Superior temporal gyrus (tissue), 1 donor: ENCODE measurements at regions not wholly inside any gene's neighbourhood (a gene's known extent, or its start where the extent isn't known, plus 50 kb on each side); places are given as distances from the start of the nearest gene placed in this dataset.

ENCODE experiments used
- DNase-seq: peaks from one replicate; pipeline ENCODE4 v3.0.0-alpha.2; 2016; ENCODE audit errors: extremely low spot score

DNA sequence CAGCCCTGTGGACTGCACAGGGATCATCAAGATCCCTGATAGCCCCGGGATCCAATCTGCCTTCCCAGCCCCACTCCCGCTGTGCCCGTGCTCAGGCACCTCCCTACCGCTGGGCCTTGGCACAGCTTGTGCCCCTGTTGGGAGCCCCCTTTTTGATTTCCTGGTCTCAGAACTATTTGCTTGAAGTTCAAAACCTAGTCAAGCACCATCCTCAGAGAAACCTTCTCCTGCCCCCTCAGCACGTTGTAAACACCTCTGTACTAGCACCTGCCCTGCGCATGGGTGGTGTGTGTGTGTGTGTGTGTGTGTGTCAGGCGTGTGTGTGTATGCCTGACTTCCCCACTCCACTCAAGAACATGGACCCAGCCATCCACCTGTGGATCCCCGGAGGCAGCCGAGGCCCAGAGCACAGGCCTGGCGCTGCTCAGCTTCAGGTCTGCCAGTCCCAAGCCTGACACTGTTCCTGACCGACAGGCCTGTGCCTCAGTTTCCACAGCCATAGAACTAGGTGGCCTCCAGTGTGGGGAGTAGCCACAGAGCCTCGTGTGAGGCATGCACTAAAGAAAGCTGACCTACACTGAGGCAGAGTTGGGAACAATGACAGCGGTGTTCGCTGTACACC, 65.5 kb downstream of the ADRA2C start:
- no peak for DNase-seq

DNA sequence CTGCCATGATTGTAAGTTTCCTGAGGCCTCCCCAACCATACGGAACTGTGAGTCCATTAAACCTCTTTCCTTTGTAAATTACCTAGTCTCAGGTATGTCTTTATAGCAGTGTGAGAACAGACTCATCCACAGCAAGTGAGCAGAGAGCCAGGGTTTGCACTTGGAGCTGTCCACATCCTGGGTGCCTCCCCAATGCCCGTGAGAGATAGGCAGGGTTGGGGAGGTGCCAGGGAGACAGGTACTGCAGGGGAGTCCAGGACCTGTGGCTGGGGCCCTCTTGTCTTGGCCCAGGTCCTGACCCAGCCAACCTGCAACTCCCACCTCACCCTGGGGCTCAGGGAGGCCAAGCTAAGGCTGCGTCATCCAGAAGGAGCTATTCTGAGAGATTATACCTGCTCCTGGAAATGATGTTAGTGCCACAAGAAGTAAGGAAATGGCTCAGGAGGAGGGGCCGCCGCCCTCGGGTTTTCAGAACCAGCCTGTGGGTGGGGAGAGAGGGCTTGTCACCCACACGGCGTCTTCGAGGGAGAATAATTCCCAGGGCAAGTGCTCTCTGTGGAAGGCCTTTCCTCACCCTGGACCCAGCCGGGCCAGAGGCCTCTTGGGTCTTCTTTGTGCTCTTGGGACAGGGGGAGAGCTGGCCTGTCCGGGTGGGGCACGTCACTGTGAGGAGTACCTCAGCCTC, 66.5 kb downstream of the ADRA2C start:
- DNase-seq: no peak

DNA sequence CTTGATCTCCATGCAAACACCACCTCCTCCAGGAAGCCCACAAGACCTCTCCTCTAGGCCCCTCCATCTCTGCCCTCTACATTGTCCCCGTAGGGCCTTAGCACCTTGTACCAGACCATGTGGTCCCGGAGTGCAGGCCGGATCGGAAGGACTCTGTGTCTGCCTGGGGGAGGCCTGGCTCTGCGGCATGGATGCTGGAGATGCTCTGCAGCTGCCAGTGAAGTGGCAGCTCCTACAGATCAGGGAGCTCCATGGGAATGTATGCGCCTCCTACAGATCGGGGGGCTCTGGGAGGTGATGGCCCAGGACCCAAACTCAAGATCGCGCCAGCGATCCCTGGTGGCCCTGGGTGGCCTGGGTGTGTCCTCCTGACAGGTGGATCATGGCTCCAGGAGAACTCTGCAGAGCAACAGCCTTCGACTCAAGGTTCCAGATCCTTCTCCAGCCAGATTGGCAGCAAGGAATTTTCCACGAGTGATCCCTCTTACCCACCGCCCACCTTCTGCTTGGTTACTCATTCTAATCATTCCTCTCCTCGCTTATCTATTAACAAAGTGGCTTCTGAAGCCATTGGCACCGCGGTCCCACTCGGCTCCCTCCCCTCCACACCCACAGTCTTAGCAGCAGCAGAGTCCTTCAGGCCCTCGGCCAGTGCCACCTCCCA, 67.3 kb downstream of the ADRA2C start:
- no peak for DNase-seq

DNA sequence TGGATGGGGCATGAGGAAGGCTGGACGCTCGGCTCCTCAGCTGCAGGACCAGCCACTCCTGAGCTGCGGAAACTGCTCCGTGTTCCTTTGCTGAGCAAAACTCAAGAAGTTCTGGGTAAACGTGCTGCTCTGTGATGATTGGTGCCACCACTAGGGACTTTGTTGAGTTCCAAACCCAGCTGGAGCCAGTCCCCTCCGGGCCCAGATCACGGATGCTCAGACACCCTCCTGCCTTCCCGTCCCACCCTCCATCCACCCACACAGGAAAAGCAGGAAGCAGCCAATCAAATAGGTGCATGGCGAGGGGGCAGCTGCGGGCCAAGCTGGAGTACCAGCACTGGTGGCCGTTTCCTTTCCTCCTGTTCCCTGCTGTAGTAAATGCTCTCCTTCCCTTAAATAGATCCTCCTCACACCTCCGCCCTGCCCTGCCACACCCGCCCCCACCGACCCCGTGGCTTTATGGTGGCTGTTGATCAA, 68.0 kb downstream of the ADRA2C start:
- no peak for DNase-seq

DNA sequence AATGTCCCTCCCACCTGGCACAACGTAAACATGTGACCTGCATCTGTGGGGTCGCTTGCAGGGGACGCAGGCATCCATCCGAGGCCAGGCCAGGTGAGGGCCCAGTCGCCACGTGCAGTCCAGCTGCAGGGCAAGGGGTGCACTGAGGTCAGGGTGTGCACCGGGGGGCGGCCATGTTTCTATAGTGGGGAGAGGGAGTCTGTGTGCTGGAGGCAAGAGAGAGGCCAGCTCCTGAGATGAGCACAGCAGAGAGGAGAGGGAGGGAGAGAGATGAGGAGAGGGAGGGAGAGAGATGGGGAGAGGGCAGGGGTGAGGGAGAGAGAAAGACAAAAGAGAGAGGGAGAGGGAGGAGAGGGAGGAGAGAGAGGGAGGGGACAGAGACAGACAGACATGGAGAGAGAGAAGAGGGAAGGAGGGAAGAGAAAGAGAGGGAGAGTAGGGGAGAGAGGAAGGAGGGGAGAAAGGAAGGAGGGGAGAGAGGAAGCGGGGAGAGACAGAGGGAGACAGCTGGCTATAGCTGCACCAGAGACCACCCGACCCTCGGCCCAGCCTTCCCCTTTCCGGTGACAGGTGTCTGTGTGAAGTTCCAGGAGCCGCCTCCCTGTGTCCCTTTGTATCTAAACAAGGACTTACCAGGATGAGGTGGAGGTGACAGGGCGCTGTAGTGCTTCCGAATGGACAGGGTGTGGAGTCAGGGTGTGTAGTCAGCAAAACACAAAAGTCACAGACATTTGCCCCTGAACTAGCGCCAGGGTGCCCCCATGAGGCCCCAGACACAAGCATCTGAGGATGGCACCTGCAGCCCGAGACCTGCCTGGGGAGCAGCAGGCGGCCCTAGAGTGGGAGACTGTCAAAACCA, 68.7 kb downstream of the ADRA2C start:
- DNase-seq: no peak

DNA sequence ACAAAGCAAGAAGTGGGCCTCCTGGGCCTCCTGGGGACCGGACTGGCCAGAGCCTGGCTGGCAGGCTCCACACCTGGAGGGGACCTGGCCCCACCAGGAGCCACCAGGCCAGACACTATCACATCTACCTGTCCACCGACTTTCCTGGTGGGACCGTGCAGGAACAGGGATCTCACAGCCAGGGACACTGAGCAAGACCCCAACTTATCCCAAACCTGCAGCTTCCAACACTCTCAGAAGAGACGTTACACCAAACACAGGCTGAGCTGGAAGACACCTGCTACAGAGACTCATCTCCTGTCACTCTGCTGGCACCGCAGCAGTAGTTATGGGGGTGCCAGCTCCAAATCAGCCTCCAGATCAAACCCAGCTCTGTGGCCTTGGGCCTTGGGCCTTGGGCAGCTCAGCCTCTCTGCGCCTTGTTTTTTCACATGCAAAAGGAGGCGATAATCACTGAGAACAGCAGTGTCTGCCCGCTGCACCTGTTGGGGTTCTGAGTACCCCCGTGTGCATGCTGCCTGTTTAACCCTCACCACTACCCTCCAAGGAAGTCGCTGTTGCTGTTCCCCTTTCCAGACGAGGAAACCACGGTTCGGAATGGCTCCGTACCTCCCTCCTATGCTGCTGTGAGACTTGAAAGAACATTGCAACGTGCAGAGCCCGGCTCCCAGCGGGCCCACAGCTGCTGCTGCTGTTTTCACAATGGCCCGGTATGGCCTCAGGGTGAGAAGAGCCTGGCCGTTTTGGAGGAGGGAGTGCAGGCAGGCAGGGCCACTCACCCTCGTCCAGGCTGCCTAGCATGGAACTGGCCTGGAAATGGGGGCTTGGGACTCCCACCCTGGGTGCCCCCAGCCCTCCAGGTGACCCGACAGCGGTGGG, 69.6 kb downstream of the ADRA2C start:
- DNase-seq: no peak

DNA sequence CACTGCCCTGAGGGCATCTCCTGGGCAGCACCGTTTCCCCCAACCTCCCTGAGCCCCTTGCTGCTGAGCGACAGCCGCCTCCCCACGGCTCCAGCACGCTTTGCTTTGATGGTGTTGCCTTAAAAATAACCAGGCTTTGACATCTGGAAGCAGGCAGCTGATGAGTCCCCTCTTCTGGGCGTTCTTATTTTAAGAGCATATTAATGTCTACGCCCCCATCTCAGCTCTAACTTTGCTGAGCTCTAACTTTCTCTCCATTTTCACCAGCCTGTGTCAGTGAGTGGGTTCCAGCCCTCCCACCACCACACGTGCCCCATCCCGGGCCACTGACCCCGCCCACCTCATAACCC, 70.2 kb downstream of the ADRA2C start:
- no peak for DNase-seq

DNA sequence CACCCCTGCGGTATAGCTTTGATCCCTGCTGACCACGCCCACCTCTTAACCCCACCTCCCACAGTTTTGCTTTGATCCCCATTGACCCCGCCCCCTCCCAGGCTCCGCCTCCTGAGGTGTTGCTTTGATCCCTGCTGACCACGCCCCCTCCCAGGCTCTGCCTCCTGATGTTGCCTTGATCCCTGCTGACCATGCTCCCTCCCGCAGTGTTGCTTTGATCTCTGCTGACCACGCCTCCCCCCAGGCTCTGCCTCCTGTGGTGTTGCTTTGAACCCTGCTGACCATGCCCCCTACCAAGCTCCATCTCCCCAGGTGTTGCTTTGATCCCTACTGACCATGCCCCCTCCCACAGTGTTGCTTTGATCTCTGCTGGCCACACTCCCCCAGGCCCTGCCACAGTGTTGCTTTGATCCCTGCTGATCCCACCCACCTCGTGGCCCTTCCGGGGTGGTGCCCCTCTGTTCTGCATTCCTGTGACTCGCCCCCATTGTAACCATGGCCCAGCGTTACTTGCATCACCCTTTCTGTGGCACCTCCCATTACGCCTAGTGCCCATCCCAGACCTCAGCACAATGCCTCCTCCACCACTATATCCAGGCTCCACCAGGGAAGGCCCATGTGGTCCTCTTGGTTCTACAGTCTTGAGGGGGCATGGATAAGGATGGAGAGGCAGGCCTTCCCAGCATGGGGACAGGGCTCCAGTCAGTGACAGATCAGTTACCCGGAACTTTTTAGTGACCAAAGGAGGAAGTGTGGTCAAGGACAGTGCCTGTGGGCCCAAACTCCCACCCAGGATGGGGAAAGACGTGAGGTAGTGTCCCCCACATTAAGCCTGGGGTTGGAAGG, 70.8 kb downstream of the ADRA2C start:
- no peak for DNase-seq

DNA sequence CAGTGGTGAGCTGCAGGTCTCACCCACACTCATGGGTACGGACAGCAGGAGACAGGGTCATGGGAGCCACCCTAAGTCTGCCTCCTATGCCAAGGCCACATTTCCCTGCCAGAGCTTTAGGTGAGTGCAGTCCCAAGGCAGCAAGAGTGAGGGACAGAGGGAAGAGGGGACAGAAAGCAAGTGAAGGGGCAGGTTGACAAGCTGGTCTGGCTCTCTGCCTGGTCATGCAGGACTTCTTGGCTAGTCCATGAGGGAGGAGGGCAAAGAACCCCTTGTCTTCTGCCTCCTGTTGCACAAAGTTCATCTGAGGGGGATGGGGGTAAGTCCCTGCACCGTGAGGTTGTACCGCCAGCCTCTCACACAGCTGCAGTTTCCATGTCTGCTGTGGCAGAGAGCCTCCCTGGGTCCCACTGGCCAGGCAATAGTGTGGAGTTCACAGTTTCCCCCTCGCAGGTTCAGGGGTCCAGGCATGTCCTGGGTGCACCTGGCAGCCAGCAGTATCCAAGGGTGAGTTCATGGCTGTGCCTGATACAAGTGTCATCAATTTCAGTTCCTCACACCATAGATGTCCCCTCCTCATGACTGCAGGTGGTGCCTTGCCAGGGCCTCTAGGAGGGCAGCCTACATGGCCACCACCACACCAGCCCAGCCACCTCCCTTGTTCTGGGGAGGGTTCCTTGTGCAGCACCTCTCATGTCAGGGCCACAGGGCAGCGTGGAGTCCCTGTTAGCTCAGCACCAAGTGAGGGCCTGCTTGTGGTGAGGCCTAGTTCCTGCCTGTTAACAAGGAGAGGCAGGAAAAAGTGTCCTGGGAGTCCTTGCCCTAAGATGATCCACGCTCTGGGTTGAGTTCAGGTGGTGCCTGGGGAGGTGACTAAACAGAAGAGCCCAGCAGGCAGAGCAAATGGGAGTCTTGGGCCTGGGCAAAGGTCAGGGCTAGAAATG, 72.5 kb downstream of the ADRA2C start:
- no peak for DNase-seq

DNA sequence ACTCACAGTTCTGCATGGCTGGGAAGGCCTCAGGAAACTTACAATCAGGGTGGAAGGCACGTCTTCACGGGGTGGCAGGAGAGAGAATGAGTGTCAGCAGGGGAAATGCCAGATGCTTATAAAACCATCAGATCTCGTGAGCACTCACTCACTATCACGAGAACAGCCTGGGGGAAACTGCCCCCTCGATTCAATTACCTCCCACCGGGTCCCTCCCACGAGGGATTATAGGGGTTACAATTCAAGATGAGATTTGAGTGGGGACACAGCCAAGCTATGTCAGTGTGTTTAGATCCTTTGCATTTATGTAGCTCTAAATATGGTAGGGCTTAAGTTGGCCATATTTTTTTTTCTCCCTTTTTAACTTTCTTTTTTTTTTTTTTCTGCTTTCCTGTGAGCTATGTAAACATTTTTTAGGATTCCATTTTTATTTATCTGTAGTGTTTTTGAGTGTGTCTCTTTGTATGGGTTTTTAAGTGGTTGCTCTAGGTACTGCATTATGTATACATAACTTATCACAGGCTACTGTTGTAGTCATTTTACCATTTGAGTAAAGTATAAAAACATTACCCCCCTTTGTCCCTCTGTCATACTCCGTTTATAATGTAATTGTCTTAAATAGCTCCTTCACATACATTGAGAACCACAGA, 79.0 kb downstream of the ADRA2C start:
- DNase-seq: no peak

DNA sequence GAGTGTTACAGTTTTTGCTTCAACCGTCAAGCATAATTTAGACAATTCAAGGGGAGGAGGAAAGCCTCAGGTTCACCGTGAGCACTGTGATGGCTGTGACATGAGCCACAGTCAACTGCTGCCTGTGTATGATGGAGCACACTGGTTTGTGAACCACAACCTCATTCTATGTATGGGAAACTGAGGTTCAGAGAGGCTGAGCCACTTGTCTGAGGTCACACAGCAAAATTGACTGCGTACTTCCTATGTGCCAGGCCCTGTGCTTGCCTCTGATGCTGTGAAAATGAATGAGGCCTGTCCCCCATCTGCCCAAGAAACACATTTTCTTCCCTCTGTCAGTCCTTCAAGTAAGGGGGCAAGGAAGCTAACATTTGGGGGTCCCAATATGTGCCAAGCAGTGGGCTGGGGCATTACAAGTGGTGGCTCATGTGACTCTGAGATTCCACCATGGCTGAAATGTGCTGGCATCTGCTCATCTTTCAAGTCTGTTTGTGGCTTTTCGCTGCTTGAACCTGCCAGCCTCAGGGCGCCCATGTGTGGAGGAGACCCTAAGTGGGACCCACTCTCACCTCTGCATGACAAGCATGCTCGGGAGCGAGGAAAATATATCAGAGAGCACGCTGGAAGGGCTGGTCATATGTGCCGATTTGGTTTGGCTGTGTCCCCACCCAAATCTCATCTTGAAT, 79.7 kb downstream of the ADRA2C start:
- DNase-seq: no peak

DNA sequence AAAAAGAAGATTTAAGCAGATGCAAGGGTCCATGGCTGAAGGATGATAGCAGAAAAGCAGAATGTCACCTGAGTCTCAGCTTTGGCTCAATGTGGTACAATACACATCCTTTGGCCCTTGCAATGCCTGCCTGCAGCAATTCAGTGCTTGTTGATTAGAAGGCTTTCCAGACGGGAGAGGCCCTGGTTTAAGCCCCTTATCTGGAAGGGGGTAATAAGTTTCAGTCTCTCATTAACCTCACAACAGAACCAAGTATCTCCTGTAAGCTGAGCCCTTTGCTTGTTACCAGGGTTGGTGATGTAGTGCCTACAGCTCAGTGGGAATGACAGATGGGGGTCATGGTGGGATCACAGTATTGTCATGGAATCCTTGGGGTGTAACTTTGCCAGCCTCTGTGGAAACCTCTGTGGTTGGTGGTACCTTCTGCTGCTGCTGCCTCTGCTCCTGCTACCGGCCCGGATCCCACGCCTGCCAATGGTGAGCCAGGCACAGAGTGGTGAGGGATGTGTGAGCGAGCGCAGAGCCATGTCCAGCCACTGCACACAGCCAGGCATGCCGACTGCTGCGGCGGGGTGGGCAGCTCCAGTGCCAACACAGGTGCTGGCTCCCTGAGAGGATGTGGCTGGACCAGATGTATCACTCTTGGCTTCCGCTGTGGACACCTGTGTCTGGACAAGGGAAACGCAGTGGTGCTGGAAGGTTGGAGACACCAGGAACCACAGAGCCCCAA, 81.2 kb downstream of the ADRA2C start:
- DNase-seq: no peak

DNA sequence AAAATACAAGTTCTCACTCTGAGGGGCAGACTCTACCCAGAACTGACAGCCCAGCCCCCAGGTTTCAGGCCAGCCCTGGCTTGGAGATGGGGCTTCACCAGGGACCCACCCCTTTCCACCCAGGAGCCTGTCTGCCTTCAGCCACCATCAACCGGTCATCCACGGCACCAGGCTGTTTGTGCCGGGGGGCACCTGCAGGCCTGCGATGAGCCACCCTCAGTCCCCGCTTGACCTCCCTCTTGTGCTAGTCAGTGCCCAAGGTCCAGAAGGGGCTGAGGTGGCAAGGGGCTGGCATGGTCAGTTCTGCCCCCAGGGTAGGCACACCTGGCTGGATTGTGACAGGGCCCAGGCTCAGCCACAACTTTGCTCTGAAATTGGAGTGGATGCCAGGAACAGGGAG, 82.1 kb downstream of the ADRA2C start:
- no peak for DNase-seq

DNA sequence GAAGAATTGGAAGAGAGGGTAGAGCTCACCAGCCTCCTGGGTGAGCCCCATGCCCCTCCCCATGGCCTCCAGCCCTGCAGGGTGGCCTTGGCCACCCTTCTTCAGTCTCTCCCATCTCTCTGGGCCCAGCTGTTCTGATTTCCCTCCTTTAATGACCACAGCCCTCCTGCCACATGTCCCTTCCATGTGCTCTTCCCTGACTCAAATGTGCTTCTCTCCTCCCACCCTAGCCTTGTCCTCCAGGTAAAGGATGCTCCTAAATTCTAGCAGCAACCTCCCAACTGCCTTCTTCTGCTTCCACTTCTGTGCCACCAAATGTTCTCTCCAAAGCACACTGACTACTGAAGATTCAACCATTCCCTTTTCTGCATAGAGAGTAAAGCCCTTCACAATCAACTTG, 83.0 kb downstream of the ADRA2C start:
- DNase-seq: no peak

DNA sequence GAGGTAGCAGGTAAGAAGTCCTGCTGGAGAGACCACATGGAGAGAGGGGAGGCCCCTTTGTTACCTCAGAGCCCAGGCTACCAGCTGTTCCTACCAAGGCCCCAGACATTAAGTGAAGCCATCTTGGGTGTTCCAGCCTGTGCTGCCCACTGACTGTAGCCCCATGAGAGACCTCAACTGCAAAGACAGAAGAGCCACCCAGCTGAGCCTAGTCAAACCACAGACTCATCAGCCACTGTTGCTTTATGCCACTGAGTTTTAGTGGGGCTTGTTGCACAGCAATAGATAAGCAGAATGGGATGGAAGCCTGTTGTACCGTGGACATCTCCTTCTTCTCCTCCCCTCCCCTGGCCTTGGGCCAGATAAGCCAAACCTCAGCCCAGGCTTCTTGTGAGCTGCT, 83.9 kb downstream of the ADRA2C start:
- no peak for DNase-seq

DNA sequence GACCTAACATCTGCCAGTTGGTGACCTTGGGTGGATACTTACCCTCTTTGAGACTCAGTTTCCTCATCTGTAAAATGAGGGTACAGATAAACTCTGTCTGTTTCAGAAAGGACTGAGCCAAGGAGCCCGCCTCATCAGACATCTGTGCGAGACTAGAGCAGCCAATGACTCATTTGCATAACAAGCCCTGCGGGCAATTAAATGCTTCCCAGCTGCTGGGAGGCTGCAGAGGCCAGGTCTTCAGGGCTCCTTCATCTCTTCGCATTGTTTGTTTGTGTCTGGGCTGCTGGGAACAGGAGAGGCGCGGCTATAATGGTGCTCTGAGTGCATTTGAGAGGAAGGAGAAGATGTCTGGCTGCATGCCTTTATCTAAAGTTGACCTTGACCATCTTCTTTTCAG, 85.0 kb downstream of the ADRA2C start:
- no peak for DNase-seq

DNA sequence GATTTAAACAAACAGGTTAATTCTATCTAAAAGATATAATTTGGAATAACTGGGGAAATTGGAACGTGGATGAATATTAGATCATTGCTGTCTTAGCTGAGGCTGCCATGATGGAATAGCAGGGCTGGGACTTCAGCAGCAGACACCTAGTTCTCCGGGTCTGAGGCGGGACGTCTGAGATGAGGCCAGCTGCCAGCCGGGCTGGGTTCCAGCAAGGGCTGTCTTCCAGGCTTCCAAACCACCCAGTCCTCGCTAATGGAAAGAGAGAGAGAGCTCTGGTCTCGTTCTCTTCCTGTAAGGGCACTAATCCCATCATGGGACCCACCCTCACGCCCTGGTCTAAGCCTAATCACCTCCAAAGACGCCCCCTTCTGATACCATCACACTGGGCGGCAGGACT, 85.7 kb downstream of the ADRA2C start:
- DNase-seq: no peak
